ACC112 (cell line): ENCODE measurements at regions not wholly inside any gene's neighbourhood (a gene's known extent, or its start where the extent isn't known, plus 50 kb on each side); places are given as distances from the start of the nearest gene placed in this dataset.

Experiments used
- H2AFZ ChIP-seq: fragments of 200-600 bp; sonication (generic); one replicate; pipeline ENCODE4 v1.6.0; 2017; ENCODE audit warnings: antibody characterized with exemption, low read length; ENCODE audit not compliant: unreplicated experiment
- H3K27ac ChIP-seq: fragments of 200-600 bp; sonication (generic); 2 replicates; pipeline ENCODE4 v1.5.1; 2014; ENCODE audit warnings: low read depth, mild to moderate bottlenecking, antibody characterized with exemption, low read length, moderate library complexity
- H3K27me3 ChIP-seq: fragments of 200-600 bp; sonication (generic); 2 replicates; pipeline ENCODE4 v1.6.1; 2014; ENCODE audit warnings: mild to moderate bottlenecking, antibody characterized with exemption, low read length, moderate library complexity, mixed read lengths; ENCODE audit not compliant: insufficient read depth
- H3K36me3 ChIP-seq: fragments of 200-600 bp; sonication (generic); 2 replicates; pipeline ENCODE4 v1.6.1; 2016; ENCODE audit warnings: mild to moderate bottlenecking, antibody characterized with exemption, low read length, moderate library complexity, mixed read lengths; ENCODE audit not compliant: insufficient read depth
- H3K4me1 ChIP-seq: fragments of 200-600 bp; sonication (generic); one replicate; pipeline ENCODE4 v1.6.1; 2016; ENCODE audit warnings: low read length, mixed read lengths; ENCODE audit not compliant: insufficient read depth, unreplicated experiment, control insufficient read depth
- H3K4me3 ChIP-seq: fragments of 200-600 bp; sonication (generic); 2 replicates; pipeline ENCODE4 v1.5.1; 2014; ENCODE audit warnings: mild to moderate bottlenecking, low read depth, low read length
- H3K79me2 ChIP-seq: fragments of 200-600 bp; sonication (generic); one replicate; pipeline ENCODE4 v1.6.0; 2016; ENCODE audit warnings: low read length; ENCODE audit not compliant: control insufficient read depth, unreplicated experiment, insufficient read depth

DNA sequence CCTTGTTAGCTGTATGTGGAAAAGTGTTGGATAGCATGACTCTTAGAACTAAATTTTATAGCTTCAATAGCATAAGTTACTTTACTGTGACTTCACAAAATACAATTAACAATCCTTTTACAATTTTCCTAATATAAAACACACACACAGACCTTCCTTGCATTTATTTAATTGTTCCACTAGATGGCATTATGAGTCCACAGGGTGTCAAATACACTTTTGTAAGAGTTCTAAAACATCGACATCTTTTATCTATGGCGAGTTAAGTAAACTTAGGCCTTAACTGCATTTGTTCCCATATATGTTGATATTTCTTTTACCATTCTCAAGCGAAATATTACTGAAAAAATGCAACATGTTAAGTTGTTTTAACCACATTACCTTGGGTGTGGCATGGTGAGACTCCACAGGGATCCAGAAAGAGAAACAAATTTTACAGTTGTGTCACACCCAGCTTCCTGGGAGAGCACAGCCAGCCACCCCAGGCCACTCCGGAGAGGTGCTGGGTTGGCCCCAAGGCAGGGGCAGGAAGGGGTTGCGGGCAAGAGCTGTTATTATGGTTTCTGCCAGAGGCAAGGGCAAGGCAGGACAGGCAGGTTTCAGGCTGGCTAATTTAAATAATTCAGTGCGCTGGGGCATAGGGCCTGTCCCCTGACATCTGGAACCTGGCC lies 312.4 kb upstream of the MC4R start:
- no peaks in the 10 kb centered on the region for H3K79me2 ChIP-seq
- peaks cover 8% of the 10 kb centered on the region for H3K27me3 ChIP-seq
- H3K4me3 ChIP-seq, result no peak overlapping the region
- no peak overlapping the region for H2AFZ ChIP-seq
- H3K36me3 ChIP-seq, result no peaks in the 10 kb centered on the region
- no peak overlapping the region for H3K27ac ChIP-seq
- H3K4me1 ChIP-seq, result no peaks in the 10 kb centered on the region

DNA sequence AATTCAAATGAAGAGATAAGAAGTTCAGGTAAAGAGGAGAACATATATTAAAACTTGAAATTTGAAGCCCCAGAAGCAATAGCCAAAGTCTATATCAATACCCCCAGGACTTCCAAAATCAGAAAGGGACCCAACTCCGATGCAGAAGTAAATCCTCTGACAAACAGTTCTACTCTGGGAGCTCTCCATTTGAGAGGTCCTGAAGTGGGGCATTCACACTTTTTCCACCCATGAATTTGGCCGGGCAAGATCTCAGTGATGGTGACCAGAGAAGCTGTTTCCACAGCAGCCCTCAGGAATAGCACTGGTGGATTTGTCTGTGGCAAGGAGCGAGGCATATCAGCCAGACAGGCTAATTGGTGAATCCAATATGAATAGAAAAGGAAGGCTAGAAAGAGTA lies 313.6 kb upstream of the MC4R start:
- Histone ChIP-seq H3K27me3 (peaks cover 7% of the 10 kb centered on the region), H3K27ac (no peak overlapping the region), H3K79me2 (no peaks in the 10 kb centered on the region), H3K36me3 (no peaks in the 10 kb centered on the region), H3K4me1 (no peaks in the 10 kb centered on the region), H3K4me3 (no peak overlapping the region), H2AFZ (no peak overlapping the region)

DNA sequence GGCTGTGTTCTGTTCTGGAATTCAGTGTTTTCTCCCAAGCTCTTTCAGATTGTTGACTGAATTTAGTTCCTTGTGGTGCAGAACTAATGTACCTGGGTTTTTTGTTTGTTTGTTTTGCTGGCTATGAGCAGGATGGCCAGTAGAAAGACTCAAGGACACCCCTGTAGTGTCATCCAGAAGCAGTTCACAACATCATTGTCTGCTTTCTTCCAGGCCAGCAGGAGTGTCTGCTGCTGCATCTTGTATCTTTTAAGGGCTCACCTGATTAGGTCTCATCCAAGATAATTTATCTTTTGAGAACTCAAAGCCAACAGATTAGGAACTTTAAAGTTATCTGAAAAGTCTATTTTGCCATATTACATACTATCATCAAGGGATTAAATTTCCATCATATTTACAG lies 318.5 kb upstream of the MC4R start:
- Histone ChIP-seq H3K36me3 (no peaks in the 10 kb centered on the region), H3K4me3 (no peak overlapping the region), H3K27ac (no peak overlapping the region), H3K27me3 (no peaks in the 10 kb centered on the region), H3K4me1 (no peaks in the 10 kb centered on the region), H3K79me2 (no peaks in the 10 kb centered on the region), H2AFZ (no peak overlapping the region)

DNA sequence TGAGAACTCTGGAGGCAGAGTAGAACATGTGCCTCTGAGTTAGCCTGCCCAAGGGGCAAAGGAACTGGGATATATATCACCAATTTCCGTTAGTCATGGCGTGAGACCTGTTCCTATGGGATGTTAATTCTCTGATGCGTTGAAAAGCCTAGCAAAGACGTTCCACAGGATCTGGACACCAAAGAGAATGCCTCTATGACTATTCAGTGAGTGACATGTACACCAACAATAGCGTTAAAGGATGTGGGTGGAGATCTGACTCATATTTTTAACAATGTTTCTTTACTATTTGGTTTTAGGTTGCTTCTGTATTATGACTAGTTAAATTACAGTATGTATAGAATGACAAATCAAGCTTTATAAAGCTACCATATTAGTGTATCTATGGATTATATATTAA lies 320.9 kb upstream of the MC4R start:
- Histone ChIP-seq H3K4me1 (no peaks in the 10 kb centered on the region), H3K4me3 (no peak overlapping the region), H3K27ac (no peak overlapping the region), H2AFZ (no peak overlapping the region), H3K36me3 (no peaks in the 10 kb centered on the region), H3K79me2 (no peaks in the 10 kb centered on the region), H3K27me3 (no peaks in the 10 kb centered on the region; the same call in 1 of the 2 replicates)

DNA sequence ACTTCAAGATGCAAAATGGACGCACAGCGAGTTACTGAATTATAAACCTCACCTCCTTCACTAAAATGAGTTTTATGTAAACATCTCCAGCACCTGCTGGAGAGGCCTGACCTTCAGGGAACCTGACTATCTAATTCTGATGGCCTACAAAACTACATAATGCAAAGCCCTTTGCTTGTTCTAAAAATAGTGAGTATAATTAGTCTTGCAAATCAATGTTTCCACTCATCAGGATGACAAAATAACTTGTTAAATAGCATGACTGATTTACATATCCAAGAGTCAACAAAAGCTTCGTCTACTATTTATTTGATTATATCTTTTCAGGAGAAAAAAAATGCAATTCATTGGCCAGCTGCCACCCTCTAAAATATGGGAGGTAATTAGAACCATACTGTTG lies 326.3 kb upstream of the MC4R start:
- Histone ChIP-seq H2AFZ (no peak overlapping the region), H3K79me2 (no peaks in the 10 kb centered on the region), H3K36me3 (no peaks in the 10 kb centered on the region), H3K27ac (no peak overlapping the region), H3K4me1 (no peaks in the 10 kb centered on the region), H3K27me3 (no peaks in the 10 kb centered on the region; the same call in 1 of the 2 replicates), H3K4me3 (no peak overlapping the region)

DNA sequence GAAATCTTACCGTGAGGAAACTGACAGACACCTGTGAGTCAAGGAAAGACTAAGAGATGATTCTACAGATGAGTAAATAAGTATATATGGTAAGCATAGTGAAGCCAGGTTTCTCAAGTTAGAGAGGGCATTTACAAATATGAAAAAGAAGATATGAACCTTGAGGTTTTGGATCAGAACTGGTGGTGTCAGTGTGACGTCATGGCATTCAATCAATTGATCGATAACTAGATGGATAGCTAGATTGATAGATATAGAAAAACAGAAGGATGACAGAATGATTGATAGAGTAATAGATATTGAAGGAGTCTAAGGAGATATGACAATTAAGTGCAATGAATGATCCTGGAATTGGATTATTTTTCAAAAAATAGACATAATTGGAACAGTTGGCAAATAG lies 350.2 kb upstream of the MC4R start:
- no peaks in the 10 kb centered on the region for H3K27me3 ChIP-seq
- H3K27ac ChIP-seq, result no peak overlapping the region
- H3K4me1 ChIP-seq, result no peaks in the 10 kb centered on the region
- H2AFZ ChIP-seq, result no peak overlapping the region
- H3K4me3 ChIP-seq, result no peak overlapping the region
- H3K79me2 ChIP-seq, result no peaks in the 10 kb centered on the region
- H3K36me3 ChIP-seq, result no peaks in the 10 kb centered on the region

DNA sequence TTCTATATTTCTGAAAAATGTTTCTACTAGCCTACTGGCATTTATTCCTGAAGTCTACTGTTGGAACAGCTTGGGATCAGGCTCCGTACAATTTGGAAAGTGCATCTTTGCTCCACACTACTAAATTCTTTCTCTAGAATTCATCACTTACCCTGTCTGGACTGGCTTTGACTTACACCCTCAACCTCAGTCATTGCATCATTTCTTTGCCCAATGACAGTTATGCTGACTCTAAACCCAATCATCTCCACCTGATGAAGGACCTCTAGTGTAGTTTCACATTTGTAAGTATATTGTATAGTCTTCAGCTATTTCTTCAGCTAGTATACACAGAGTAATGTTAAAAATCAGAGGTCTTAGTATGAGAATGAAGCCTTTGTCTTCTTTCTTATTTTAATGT lies 359.6 kb upstream of the MC4R start:
- H3K79me2 ChIP-seq, result no peaks in the 10 kb centered on the region
- no peaks in the 10 kb centered on the region for H3K4me1 ChIP-seq
- H3K36me3 ChIP-seq, result no peaks in the 10 kb centered on the region
- no peak overlapping the region for H3K27ac ChIP-seq
- H3K27me3 ChIP-seq, result peaks cover 3% of the 10 kb centered on the region; the same call in 1 of the 2 replicates
- H3K4me3 ChIP-seq, result no peak overlapping the region
- H2AFZ ChIP-seq, result no peak overlapping the region

DNA sequence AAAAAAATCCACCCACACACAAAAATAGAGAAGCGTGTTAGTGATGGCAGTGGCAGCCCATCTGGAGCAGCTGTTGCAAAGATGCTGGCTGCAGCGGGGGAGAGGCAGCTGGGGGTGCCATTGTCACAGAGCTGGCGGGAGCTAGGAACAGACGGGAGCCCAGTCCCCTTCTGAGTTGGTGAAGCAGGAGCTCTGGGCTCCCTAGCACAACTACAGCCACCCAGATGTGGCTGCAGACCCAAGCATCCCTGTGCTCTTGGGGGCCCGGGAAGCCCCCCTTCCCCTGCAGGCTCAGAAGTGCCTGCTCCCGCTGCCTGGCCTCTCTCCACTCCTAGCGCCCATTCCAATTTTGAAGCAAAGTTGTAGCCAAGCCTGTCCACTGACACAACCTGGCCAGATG lies 366.6 kb upstream of the MC4R start:
- Histone ChIP-seq H3K4me1 (no peaks in the 10 kb centered on the region), H3K4me3 (no peak overlapping the region), H3K36me3 (no peaks in the 10 kb centered on the region), H3K27ac (no peak overlapping the region), H3K79me2 (no peaks in the 10 kb centered on the region), H2AFZ (no peak overlapping the region), H3K27me3 (peaks cover 3% of the 10 kb centered on the region; the same call in 1 of the 2 replicates)

DNA sequence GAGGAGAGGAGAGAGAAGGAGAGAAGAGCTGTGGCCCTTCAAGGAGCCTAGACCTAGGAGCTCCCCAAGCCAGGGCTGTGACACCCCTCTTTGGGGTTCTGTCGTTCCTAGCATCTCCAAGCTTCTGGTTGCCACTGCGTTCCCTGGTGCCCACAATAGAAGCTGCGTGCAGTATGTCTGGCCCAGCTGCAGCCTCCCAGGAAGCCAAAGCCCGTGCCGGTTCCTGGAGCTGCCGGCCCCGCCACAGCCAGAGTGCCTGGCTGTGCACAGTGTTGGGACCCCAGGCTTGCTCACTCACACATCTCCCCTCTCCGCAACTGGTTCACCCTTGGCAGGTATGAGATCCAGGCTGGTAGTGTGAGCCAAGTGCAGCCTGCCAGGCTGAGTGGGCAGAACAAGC lies 367.7 kb upstream of the MC4R start:
- no peaks in the 10 kb centered on the region for H3K4me1 ChIP-seq
- H3K79me2 ChIP-seq, result no peaks in the 10 kb centered on the region
- no peak overlapping the region for H3K4me3 ChIP-seq
- H3K36me3 ChIP-seq, result no peaks in the 10 kb centered on the region
- H3K27me3 ChIP-seq, result no peaks in the 10 kb centered on the region; the same call in 1 of the 2 replicates
- no peak overlapping the region for H3K27ac ChIP-seq
- no peak overlapping the region for H2AFZ ChIP-seq

DNA sequence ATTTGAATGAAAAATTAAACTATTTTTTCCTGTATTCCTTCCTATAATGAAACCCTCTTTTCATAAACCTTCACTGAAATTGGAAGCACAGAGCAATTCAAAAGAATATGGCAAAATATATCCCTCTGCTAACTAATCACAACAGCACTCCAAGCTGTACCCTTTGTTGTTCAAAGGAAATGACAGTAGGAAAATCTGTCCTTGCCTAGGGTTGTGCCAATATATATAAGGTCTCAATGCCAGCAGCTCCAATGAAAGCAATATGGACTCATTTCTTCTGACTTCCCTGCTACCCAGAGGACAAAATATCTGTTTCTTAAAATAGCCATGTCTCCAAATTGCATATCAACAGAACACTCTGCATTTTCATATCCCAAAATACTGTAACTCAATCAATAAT lies 373.9 kb upstream of the MC4R start:
- Histone ChIP-seq H3K4me3 (no peak overlapping the region), H3K36me3 (no peaks in the 10 kb centered on the region), H3K4me1 (peaks cover 6% of the 10 kb centered on the region), H3K27ac (no peak overlapping the region), H3K27me3 (no peaks in the 10 kb centered on the region), H3K79me2 (no peaks in the 10 kb centered on the region), H2AFZ (peak overlapping the region; percentile 56)

DNA sequence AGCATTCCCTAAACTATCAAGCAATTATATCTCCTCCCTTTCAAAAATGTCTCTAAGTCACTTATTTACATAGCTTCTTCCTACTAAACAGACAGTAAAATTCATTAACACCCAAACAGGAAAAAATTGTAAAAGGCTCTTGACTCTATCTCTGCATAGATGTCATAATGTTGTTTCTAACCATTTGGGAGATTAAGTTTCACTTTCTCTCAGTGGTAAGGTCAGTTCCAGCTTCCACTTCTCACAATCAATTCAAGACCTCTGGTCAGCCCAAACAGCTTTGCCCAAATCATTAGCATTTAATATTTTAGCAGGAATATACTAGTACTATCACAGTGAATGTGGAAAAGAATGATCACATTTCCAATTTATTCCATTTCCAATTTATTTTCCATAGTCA lies 374.3 kb upstream of the MC4R start:
- Histone ChIP-seq H3K27ac (no peak overlapping the region), H3K4me1 (peaks cover 6% of the 10 kb centered on the region), H3K36me3 (no peaks in the 10 kb centered on the region), H3K4me3 (no peak overlapping the region), H3K79me2 (no peaks in the 10 kb centered on the region), H3K27me3 (no peaks in the 10 kb centered on the region), H2AFZ (peak overlapping the region; percentile 56)
